GM06990 (cell line): ENCODE measurements at regions not wholly inside any gene's neighbourhood (a gene's known extent, or its start where the extent isn't known, plus 50 kb on each side); places are given as distances from the start of the nearest gene placed in this dataset.

Experiments
- DNase-seq: peaks from one replicate; pipeline ENCODE4 v3.0.0-alpha.2; 2011; ENCODE audit not compliant: insufficient read length; ENCODE audit errors: extremely low read depth
- H3K27me3 ChIP-seq: replicated peaks from 2 replicates; pipeline ENCODE4 v1.6.0; 2011; ENCODE audit warnings: low read length; ENCODE audit not compliant: control insufficient read depth, insufficient read depth
- H3K36me3 ChIP-seq: 2 replicates; pipeline ENCODE4 v1.5.1; 2011; ENCODE audit warnings: low read length; ENCODE audit not compliant: control insufficient read depth, insufficient read depth
- H3K4me3 ChIP-seq: replicated peaks from 2 replicates; pipeline ENCODE4 v1.5.1; 2011; ENCODE audit warnings: low read depth, mild to moderate bottlenecking, control low read depth, low read length
- TF ChIP-seq, protein P1 (sequence below): IDR thresholded peaks from 2 replicates; pipeline ENCODE4 v1.5.1; 2011; ENCODE audit warnings: low read length, control low read depth, mild to moderate bottlenecking, inconsistent platforms; ENCODE audit not compliant: insufficient read depth, poor library complexity, severe bottlenecking

- no peaks in the 10 kb centered on the region for H3K36me3 ChIP-seq
- H3K4me3 ChIP-seq, result no peak overlapping the region
- TF ChIP-seq, protein P1, sequence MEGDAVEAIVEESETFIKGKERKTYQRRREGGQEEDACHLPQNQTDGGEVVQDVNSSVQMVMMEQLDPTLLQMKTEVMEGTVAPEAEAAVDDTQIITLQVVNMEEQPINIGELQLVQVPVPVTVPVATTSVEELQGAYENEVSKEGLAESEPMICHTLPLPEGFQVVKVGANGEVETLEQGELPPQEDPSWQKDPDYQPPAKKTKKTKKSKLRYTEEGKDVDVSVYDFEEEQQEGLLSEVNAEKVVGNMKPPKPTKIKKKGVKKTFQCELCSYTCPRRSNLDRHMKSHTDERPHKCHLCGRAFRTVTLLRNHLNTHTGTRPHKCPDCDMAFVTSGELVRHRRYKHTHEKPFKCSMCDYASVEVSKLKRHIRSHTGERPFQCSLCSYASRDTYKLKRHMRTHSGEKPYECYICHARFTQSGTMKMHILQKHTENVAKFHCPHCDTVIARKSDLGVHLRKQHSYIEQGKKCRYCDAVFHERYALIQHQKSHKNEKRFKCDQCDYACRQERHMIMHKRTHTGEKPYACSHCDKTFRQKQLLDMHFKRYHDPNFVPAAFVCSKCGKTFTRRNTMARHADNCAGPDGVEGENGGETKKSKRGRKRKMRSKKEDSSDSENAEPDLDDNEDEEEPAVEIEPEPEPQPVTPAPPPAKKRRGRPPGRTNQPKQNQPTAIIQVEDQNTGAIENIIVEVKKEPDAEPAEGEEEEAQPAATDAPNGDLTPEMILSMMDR, result no peak
- DNase-seq, result no peak
- H3K27me3 ChIP-seq, result no peaks in the 10 kb centered on the region
Observed at GRCh38 chr5:18008940-18009339, 374.7 kb downstream of the TAF11L14 start.

GRCh38 chr5:18010053-18010452, 375.8 kb downstream of the TAF11L14 start:
- DNase-seq, result no peak
- Histone ChIP-seq H3K36me3 (no peaks in the 10 kb centered on the region), H3K27me3 (no peaks in the 10 kb centered on the region), H3K4me3 (no peak overlapping the region)
- TF ChIP-seq, protein P1, result no peak

GRCh38 chr5:18018472-18018871, 384.2 kb downstream of the TAF11L14 start:
- H3K36me3 ChIP-seq, result no peaks in the 10 kb centered on the region
- DNase-seq, result no peak
- H3K4me3 ChIP-seq, result no peak overlapping the region
- TF ChIP-seq, protein P1, result no peak
- no peaks in the 10 kb centered on the region for H3K27me3 ChIP-seq

GRCh38 chr5:18023275-18023674, 389.0 kb downstream of the TAF11L14 start:
- TF ChIP-seq, protein P1, result no peak
- Histone ChIP-seq H3K27me3 (no peaks in the 10 kb centered on the region), H3K4me3 (no peak overlapping the region), H3K36me3 (no peaks in the 10 kb centered on the region)
- no peak for DNase-seq

DNA sequence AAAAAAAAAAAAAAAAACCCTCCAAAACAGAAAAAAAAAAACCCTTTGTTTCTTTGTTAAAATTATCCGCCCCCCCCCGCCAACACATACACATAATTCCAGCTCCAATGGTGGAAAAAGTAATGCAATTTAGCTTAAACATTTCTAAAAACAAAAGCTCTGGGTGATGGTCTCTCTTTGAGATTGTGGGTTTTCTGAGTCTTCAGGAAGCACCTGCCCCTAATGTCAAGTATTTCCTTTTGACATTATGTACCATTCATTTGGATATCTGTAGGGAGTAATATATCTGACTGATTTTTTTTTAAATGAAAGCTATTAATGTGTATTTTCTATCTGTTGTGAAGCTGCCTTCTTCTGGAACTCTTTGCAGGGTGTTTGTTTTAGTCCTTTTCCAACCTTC, 389.7 kb downstream of the TAF11L14 start:
- H3K4me3 ChIP-seq, result no peak overlapping the region
- no peaks in the 10 kb centered on the region for H3K36me3 ChIP-seq
- no peaks in the 10 kb centered on the region for H3K27me3 ChIP-seq
- DNase-seq, result no peak
- TF ChIP-seq, protein P1, result no peak

DNA sequence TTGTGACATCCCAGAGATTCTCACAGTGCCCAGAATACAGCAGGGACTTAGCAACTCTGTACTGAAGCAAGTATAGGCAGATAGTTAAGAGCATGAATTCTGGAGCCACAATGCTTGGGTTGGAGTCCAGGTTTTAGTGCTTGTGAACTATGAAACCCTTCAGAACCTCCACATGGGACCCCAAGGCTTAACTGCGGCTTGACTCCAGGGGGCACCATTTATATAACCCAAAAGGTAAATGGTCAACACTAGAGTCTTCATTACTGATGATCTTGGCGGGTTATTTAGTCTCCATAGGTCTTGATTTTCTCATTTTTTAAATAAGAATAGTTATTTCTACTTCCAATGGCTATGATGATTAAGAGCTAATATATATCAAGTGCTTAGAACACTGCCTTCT, 390.3 kb downstream of the TAF11L14 start:
- no peak for DNase-seq
- no peaks in the 10 kb centered on the region for H3K36me3 ChIP-seq
- TF ChIP-seq, protein P1, result no peak
- no peaks in the 10 kb centered on the region for H3K27me3 ChIP-seq
- no peak overlapping the region for H3K4me3 ChIP-seq
